PFSK-1 (cell line): ENCODE measurements at regions not wholly inside any gene's neighbourhood (a gene's known extent, or its start where the extent isn't known, plus 50 kb on each side); places are given as distances from the start of the nearest gene placed in this dataset.

Source experiments
- FOXP2 ChIP-seq: optimal IDR thresholded peaks from 2 replicates; pipeline ENCODE3; 2011; ENCODE audit warnings: borderline replicate concordance, control low read depth, inconsistent platforms; ENCODE audit not compliant: insufficient read depth; ENCODE audit errors: extremely low read length, extremely low read depth
- TAF1 ChIP-seq: IDR thresholded peaks from 2 replicates; pipeline ENCODE4 v1.6.1; 2012; ENCODE audit warnings: low read length, control low read depth, borderline replicate concordance; ENCODE audit not compliant: insufficient read depth

DNA sequence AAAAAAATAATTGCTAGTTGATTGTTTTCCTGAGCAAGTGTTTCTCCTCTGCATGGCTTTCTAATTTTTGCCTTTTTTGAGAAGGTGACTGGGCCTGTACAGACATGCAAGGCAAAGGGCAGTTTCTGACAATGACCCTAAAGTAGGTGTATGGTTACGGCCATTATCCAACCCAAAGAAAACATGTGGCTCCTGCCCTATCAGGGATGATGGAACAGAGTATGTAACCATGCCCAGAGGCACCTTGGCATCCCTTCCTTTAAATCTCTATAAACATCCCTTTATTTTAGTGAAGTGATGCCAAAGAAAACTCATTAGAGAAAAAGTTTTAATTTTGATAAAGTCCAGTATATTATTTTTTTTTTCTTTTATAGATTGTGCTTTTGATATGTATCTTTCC is 217.5 kb downstream of the LPIN1 start:
- TF ChIP-seq TAF1 (no peak), FOXP2 (no peak)
